Stimulated activated CD4-positive, alpha-beta T cell treated with anti-CD3 and anti-CD28 coated beads, TNF-alpha, amount 100 ng/mL, for 4 hours (primary cell): ENCODE measurements at regions not wholly inside any gene's neighbourhood (a gene's known extent, or its start where the extent isn't known, plus 50 kb on each side); places are given as distances from the start of the nearest gene placed in this dataset.

Experiments
- DNase-seq, 3 experiments: peaks; one replicate each; pipeline ENCODE4 v3.0.0-alpha.2; 2020; ENCODE audit warnings: low read depth in 3 of 3

DNA sequence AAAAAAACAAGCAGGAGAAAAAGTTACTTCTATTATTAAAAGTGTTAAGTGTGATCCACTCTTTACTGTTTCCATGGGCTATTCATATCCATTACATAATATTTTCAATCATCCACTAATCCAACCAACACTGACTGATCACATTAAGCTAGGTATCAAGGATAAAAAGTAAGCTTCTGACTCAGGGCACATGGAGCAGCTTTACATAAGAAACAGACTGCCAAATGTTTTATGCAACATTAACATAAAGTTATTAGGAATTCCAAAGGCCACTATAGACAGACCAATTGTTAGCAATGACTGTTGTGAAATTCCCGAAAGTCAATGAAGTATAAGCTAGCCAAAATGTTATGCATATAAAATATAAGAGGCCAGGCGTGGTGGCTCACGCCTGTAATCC lies 277.6 kb downstream of the ZEB2 start:
- no peak for DNase-seq

DNA sequence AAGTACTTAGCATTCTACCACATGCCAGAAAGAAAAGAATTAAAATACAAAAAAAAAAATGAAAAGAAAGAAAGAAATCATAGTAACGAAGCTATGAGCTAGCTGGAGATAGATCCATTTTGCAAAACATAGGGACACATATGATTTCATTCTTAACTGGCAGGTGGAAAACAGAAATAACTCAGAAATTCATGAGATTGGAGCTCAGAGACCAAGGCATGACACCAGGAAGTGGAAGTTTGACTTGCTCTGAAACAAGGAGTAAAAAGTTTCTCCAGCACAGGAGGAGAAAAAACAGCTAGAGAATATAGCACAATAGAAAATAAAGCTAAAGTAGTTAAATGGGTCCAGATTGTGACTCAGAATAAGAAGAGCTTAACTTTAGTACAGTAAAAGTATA lies 278.1 kb downstream of the ZEB2 start:
- DNase-seq = no peak

DNA sequence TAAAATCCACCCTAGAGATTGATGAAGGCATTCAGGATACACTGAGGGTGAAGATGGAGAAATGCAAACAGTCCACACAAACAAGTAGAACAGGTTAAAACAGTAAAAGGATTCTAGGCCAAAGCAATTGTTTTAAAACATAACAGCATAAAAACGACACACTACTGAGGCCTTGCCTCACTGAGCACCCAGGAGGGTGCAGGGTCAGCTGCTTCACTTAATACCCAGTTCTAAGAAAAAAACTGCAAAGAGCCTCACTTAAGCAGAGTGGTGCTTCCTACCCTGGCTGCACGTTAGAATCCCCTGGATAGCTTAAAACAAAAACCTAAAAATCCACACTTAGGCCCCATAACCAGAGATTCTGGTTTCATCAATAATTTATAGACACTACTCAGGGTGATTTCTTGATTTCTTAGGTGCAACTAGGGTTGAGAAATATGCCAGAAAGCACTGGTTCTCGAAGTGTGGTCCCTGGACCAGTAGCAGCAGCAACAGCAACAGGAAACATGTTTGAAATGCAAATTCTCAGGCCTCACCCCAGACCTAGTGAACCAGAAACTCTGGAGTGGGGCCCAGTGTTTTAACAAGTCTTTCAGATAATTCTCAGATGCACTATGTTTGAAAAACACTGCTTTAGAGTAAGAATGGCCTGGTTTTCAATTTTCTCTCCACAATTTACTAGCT lies 279.1 kb downstream of the ZEB2 start:
- no peak for DNase-seq

DNA sequence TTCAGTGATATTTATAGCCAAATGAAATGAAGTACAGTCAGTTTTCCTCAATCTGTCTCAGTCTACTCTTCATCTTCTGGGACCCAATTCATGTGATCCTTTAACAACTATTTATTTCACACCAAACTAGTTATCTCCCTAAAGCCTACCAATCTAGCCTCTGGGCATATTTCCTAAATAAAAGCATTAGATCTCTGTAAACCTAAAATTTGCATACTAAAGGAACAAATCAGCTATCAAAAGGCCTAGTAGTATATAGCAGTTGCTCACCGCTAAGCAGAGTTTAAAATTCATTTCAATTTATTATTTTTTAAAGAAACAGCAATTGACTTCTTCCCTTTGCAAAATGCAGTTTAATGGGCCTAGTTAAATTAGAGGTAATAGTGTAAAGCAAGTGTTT lies 280.2 kb downstream of the ZEB2 start:
- no peak for DNase-seq

DNA sequence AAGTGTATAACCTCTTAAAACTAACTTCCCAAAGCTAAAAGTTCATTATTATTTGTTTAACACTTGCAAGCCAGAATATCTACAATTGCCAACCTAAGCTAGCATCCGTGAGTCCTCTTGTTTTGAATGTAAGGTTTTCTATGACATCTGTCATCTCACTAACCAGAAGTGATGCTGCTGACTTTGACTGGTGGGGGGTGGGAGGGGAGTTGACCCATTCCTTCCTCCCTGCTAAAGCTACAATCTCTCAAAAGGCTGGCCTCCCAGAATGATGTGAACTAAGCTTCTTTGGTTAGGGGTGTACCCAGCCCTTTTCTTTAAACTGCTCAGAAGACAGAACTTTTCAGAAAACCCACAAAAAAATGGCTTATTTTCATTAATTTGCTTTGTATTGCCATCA lies 280.6 kb downstream of the ZEB2 start:
- DNase-seq = no peak

DNA sequence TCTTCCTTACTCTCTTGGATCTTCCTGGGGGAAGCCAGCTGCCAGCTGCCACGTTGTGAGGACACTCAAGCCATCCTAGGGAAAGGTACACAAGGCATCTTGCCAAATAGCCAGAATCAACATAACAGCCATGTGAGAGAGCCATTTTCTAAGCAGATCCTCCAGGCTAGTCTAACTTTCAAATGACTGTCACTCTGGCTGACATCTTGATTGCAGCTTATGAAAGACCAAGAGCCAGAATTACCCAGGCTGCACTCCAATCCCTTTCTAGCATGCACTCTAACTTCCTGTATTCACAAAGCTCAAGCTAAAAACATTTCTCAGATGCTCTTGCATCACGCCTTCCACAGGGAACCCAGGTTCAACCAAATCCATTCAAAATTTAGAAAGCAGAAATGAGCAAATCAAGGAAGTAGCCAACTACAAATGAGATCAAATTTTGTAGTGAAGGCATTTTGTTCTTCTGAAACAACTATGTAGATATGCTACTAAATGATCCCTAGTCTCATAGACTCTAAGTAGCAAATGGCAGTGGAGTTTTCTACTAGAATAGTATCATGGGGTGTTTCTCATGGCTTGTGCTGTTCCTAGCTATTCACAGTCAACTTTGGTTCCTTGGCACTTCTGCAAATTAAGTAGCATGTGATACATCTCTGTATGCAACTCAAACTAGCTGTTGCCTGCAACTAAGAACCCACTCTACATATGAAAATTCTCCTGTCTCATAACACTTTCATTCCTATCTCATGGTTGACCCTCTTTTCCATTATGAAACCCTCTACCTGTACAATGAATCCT lies 281.9 kb downstream of the ZEB2 start:
- DNase-seq = no peak

DNA sequence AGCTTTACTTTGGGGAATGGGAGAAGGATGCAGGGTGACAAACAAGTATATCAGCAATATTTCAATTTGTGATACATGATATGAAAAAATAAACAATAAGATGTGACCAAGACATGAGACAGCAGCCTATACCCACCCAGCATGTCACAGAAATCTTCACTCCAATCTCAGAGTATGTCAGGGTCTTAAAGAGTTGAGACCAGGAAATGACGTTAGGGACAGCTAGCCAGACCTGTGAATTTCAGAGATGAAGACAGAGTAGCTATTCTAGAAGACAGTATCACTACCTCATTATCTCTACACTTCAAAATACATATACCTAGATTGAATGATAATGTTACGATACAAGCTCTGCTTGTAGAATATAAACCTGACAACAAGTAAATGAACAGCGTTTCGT lies 282.8 kb downstream of the ZEB2 start:
- DNase-seq = no peak

DNA sequence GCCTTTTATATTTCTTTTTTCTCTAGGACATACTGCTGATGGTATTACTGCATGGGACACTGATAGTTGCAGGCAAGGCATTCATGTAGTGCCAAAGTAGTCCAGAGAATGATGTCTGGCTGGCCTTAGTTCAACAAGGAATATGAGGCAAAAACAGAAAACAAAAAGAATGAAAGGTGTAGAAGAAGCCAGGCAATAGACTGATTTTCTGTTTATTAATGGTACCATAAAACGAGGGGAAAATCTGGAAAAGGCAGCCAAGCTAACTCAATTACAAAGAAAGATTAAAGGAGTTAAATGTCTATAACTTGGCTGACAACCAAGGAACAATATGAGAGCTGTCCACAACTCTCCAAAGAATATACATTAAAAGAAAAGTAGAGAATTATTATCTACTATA lies 284.9 kb downstream of the ZEB2 start:
- no peak for DNase-seq

DNA sequence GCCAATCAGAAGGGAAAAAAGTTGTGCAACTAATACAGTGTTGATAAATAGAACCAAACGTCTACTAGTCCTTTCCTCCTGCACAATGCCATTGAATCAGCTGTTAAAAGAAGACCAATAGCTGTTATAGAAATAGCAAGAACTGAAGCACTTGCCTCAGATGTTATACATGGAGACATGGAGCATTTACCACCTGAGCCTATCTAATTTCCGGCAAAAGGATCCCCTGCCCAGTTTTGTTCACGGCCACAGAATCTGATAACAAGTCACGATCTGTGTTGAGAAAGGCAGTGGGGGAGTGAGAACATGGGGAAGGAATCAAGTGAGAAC lies 285.4 kb downstream of the ZEB2 start:
- DNase-seq = no peak

DNA sequence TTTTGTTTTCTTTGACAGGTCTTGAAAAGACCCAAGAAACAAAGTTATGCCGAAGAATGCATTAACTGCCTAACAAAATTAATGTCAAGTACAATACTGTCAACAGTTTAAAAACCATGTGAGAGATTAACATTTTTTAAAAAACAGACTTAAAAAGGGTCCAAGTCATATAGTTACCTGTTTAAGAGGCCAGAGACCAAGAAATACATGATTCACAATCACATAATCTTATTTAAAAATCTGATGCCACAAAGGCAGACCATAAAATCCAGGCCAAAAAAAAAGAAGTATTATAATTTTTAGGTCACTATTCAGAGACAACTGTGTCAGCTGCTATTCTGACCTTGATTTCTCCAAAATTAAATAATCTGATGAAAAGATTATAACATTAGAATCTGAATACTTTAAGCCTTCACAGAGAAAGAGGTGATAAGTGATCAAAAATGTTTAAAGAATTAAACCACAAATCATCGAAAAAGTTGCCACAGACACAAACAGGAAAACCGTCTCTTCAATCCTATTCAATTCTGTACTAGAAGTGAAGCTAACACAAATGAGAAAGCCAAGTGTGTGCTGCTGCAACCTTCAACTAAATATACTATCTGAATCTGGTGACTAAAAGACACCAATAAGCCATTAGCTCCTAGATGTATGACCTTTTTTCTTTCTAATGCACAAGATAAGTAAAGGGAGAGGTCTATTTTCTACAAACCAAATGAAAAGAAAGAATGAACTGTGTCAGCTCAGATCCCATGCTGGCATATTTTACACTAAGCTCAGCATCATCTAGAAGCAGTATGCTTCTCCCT lies 286.0 kb downstream of the ZEB2 start:
- no peak for DNase-seq

DNA sequence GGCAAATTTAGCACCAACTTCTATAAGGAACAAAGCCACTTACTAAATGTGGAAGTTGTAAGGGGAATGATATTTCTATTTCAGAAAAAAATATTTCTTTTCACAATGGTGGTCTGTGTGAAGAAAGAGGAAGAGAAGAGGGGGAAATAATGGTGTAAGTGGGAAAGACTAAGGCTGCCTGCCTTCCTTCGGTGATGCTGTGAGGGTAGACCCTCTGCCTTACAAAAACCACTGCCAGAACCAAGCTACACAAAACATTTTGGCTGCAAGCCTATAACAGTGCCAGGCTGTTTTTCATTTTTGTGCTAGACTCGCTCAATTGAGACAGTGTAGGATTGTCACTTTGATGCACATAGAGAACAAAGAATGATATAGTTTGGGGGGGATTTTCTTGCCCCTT lies 286.6 kb downstream of the ZEB2 start:
- DNase-seq = no peak

DNA sequence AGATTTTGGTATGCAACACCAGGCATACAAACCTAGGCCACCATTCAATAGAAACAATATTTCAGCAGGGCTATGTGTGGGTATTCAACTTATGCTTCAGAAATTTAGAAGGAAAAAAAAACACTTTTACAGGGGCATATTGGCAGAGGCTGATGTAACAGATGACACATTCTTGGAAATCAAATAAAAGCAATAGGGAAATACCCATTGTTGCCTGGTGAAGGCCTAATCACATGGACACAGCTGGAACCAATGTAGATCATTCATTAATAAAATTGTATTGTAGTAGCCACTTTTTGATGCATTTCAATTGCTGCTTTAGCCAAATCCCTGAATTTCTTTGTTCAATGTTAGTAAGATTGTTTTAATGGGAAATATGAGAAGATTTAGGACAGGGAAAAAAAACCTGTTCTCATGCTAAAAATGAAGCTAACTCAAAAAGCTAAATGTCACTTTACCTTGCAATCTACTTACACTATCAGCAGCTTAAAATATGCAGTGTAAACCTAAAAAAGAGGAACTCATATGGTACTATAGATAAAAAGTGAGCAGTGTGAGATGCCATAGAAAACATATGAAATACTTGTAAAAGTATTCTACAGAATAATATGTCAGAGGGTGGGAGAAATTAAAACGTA lies 289.4 kb downstream of the ZEB2 start:
- DNase-seq = no peak

DNA sequence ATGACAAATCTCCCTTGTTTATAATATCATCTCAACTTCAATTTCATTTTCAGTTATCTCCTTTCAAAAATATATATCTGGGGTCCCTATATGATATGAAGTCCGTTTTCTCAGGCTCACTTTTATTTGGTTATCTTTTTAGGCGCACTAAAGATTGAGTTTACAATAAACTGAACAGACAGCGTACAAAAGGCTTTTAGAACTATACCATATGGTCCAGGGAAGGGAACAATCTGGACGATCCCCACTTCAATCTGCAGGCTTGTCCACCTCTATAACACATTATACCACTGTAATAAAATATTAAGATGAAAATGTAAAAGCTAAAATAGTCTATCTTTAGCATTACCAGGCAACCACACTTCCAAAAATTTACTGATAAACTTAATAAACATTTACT lies 289.9 kb downstream of the ZEB2 start:
- DNase-seq = no peak

DNA sequence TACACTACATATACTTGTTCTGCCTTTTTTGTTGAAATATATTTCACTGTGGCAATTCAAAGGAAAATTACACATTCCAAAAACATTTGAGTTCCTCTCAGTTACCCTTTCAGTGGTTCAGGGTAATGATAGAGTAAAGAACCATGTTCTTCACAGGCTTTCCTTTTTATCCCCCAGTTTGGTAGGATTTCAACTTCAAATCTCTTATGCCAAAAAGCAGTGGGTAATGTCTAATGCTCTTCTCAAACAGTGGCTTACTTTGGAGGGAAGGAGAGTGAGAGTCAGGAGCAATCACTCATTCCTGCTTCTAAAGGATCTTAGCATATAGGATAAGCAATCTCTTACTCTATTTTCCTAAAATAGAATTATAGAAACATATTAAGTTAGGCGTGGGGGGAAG lies 290.6 kb downstream of the ZEB2 start:
- DNase-seq = no peak

DNA sequence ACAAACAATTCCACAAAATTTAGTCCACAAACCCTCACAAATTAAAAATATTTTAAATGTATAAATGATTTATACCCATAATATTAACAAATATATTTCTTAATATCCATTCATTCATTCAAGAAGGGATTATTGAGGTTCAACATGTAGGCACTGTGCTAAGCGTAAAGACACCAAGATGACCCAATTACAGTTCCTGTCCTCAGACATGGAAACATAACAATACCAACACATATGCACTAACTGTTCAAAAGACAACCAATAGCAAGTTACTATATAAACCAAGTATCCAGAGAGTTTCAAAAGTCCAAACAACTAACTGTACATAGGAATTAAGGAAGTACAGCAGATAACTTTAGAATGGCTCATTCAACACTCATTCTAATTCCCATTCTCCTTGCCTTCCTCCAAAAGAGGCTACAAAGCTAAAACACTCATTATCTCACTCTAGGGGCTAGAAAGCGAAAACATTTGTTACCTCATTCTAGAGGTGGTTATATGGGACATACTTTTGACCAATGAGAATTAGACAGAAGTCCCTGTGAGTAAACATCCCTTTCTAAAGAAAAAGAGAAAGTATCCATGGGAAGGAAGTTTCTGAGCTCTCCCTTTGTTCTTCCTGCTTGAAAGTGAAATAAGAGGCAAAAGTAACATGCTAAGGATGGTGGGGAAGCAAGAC lies 292.4 kb downstream of the ZEB2 start:
- no peak for DNase-seq

DNA sequence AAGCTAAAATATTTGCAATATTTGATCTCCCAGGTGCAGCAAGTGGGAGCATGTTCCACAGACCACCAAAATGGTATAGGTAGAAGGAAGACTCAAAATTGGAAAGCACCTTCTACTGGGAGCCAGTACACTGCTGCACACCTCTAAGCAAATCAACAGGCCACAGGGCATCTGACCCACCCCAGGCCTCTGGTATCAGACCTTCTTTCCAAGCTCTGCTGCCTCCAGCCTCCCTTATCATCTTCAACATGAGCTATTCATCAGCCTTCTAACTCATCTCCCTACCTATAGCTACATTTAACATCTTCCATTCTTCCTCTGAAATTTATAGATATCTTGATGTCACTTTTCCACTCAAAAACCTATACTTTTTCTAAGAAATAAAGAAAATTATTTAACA lies 294.8 kb downstream of the ZEB2 start:
- DNase-seq = no peak

DNA sequence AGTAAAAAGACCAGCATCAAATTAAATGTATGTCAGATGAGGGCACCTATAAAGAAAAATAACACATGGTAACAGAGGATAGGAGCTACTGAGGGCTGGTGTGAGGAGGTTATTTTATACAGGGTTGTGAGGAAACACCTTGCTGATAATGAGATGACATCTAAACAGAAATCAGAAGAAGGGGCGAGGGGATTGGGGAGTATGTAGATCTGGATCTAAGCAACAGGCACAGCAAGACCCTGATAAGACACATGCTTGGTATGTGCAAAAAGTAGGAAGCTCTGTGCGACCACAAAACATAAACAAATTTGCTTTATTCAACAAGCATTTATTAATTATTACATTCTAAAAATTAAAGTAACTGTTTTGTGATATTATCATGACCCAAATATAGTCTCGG lies 295.4 kb downstream of the ZEB2 start:
- DNase-seq = no peak

DNA sequence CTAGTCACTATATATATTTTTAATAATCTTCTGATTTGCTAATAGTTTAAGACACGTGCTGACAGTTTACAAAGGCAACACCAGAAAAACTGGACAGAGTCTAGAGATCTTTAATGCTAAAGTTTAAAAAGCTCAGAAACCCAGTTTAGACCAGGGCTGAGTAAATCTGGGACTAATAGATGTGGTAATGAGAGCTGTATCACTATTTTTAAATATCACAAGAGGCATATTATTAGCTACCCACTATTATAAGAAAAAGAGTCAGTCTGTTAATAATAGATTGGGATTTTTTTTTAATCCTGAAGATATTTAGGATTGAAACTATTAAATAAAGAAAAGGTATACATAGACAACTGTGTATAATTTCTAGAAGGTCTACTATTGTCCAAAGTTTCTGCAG lies 299.9 kb downstream of the ZEB2 start:
- DNase-seq = no peak

DNA sequence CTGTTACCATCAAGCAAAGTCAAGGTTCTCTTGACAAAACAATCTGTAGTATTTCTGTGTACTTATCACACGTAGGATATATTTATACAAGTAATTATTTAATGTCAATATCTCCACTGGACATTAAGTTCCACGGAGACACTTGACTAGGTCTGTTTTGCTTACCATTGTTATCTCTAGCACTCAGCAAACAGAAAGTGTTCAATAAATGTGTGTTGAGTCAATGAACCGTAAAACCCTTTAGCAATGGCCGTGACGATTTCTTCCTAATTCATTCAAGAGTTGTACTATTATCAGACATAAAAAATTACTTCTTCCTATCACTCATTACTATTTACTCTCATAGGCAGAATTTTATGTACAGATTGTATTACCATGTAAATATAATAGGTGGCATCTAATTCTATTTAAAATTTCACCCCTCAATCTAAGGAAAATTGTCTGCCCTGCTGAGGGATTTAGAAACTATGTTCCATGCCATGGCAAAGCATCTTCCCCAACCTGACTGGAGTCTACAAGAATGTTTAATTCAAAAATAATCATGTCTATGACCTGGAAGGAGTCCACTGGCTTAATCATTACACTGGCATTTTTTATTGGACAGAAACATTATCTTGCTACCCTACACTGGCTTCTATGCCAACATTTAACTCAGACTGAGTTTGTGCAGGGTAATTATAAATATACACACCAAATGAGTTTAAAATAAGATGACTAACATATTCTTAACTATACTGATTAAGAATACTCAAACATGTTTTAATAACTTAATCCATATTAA lies 301.9 kb downstream of the ZEB2 start:
- no peak for DNase-seq

DNA sequence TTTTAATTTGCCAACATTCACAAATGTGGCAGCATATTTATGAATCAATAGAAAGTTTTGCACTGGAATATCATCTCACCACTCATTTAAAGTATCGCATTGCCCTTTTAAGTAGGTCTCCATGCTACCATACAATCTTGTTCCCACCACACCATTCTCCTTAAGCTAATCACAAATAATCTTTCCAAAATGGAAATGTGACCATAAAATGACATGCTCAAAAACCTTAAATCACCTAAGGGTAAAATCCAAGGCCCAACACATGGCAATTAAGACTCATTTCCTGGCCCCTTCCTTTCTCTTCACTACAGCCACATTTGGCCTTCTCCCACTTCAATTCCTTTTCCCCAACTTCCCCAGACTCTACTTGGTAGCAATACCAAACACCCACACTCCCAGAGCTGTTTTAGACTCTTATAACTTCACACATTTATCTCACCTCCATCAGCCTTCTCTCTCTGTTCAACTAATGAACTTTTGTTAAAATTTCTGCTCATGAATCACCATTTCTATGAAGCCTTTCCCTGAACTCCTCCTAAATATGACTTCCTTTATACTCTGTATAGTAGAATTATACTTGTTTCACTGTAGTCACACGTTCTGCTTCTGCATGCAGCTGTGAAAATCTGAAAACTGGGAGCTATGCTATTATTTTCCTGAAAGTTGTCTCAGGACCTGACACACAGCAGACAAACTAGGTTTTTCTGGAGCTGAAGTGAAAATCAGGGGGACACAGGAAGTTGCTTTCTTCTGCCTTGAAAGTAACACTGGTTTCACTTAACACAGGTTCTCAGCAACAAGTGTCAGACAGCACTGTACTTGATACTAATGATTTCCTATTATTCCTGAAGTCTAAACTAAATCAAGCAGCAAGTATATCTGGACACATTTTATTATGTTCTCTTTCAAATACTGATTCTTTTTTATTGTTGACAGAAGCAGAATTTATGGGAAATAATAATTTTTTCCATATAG lies 303.9 kb downstream of the ZEB2 start:
- no peak for DNase-seq
